ENCODE measurements at regions not wholly inside any gene's neighbourhood (a gene's known extent, or its start where the extent isn't known, plus 50 kb on each side); places are given as distances from the start of the nearest gene placed in this dataset.

DNA sequence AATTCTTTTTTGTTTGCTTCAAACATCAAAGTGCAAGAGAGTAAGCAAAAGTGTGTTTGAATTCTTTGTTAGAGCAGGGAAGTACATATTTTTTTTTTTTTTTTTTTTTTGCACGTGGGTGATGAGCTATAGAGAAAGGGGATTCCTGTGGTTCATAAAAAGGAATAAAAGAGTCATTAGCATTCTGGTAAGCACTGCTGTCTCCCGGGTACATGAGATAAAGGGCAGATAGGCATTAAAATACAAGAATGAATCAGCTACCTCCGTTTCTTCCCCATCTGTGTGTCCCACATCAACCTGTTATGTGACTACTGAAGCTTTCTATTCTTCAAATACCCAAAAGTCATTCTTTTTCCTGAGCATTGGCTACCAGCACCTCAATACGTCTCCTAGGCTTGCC, 102.4 kb upstream of the SEMA3D start:
- no peaks in the 10 kb centered on the region for H3K36me3 ChIP-seq (ENCODE audit: insufficient read depth, low read length)
- no peaks in the 10 kb centered on the region for H3K9me2 ChIP-seq (ENCODE audit: insufficient read depth, low read length)
- no peak overlapping the region for H3K27ac ChIP-seq (ENCODE audit: low read length)
- no peaks in the 10 kb centered on the region for H3K9me3 ChIP-seq (ENCODE audit: low read length)
- no peaks in the 10 kb centered on the region for H4K20me1 ChIP-seq (ENCODE audit: insufficient read depth)
- H3F3A ChIP-seq (ENCODE audit: insufficient read depth, low read length, poor library complexity, severe bottlenecking), result no peaks in the 10 kb centered on the region
- H2AFZ ChIP-seq (ENCODE audit: low read depth, low read length), result no peak overlapping the region
- no peak overlapping the region for H3K4me3 ChIP-seq (ENCODE audit: low read length)
- H3K9ac ChIP-seq (ENCODE audit: low read length), result no peak overlapping the region
- H3K79me2 ChIP-seq (replicated peaks; ENCODE audit: insufficient read depth, low read length), result no peaks in the 10 kb centered on the region
- no peak for TF ChIP-seq RAD21 (conservative IDR thresholded peaks at IDR 0.05)
- H3K27me3 ChIP-seq (ENCODE audit: insufficient read depth, low read depth, low read length), result no peaks in the 10 kb centered on the region
- H3K4me2 ChIP-seq (ENCODE audit: low read length), result no peak overlapping the region

GRCh38 chr7:85287106-85287825, 100.4 kb upstream of the SEMA3D start:
- H3F3A ChIP-seq (ENCODE audit: insufficient read depth, low read length, poor library complexity, severe bottlenecking), result no peaks in the 10 kb centered on the region
- H3K27ac ChIP-seq (ENCODE audit: low read length), result peak overlapping the region; percentile 14
- H3K9me3 ChIP-seq (ENCODE audit: low read length), result no peaks in the 10 kb centered on the region
- peak overlapping the region; percentile 25 for H3K4me3 ChIP-seq (ENCODE audit: low read length)
- TF ChIP-seq CTCF (IDR thresholded peaks at IDR 0.05; ENCODE audit: poor library complexity, severe bottlenecking) (no peak), EP300 (conservative IDR thresholded peaks at IDR 0.05; ENCODE audit: poor library complexity, severe bottlenecking) (peak; percentile 87), TAF1 (IDR thresholded peaks at IDR 0.05; ENCODE audit: low read depth) (no peak), POLR2AphosphoS5 (IDR thresholded peaks at IDR 0.05) (peak; percentile 61)
- peak overlapping the region; percentile 19 for H3K4me2 ChIP-seq (ENCODE audit: low read length)
- H3K9me2 ChIP-seq (ENCODE audit: insufficient read depth, low read length), result no peaks in the 10 kb centered on the region
- H4K20me1 ChIP-seq (ENCODE audit: insufficient read depth), result no peaks in the 10 kb centered on the region
- H3K9ac ChIP-seq (ENCODE audit: low read length), result no peak overlapping the region
- H2AFZ ChIP-seq (ENCODE audit: low read depth, low read length), result no peak overlapping the region
- no peaks in the 10 kb centered on the region for H3K79me2 ChIP-seq (replicated peaks; ENCODE audit: insufficient read depth, low read length)
- H3K36me3 ChIP-seq (ENCODE audit: insufficient read depth, low read length), result no peaks in the 10 kb centered on the region
- H3K27me3 ChIP-seq (ENCODE audit: insufficient read depth, low read depth, low read length), result no peaks in the 10 kb centered on the region

DNA sequence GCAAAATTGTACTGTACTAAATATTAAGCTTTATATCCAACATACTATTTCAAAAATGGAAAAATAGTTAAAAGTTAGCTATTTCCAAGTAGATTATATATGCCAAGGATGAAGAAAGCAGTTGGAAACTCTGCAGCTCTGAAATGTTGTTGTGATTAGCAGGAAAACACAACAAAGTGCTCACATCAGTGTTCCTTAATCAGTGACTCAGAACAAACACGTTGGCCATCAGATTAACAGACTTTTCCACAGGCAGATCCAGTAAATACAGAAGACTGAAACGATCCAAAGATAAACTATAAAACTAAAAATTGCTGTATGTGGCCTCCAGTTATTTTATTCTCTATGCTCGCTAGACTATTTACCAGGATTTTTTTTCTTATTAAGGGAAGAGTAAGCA, 99.6 kb upstream of the SEMA3D start:
- H3K9me3 ChIP-seq (ENCODE audit: low read length), result no peaks in the 10 kb centered on the region
- no peaks in the 10 kb centered on the region for H3F3A ChIP-seq (ENCODE audit: insufficient read depth, low read length, poor library complexity, severe bottlenecking)
- H3K9me2 ChIP-seq (ENCODE audit: insufficient read depth, low read length), result no peaks in the 10 kb centered on the region
- H4K20me1 ChIP-seq (ENCODE audit: insufficient read depth), result no peaks in the 10 kb centered on the region
- H3K4me2 ChIP-seq (ENCODE audit: low read length), result no peak overlapping the region
- H3K27me3 ChIP-seq (ENCODE audit: insufficient read depth, low read depth, low read length), result no peaks in the 10 kb centered on the region
- no peak overlapping the region for H3K4me3 ChIP-seq (ENCODE audit: low read length)
- H2AFZ ChIP-seq (ENCODE audit: low read depth, low read length), result no peak overlapping the region
- H3K36me3 ChIP-seq (ENCODE audit: insufficient read depth, low read length), result no peaks in the 10 kb centered on the region
- no peak overlapping the region for H3K27ac ChIP-seq (ENCODE audit: low read length)
- H3K9ac ChIP-seq (ENCODE audit: low read length), result no peak overlapping the region
- H3K79me2 ChIP-seq (replicated peaks; ENCODE audit: insufficient read depth, low read length), result no peaks in the 10 kb centered on the region
- no peak for TF ChIP-seq RAD21 (conservative IDR thresholded peaks at IDR 0.05)
- TF ChIP-seq MXI1 (conservative IDR thresholded peaks at IDR 0.05; ENCODE audit: poor library complexity, severe bottlenecking), result no peak
- no peak for TF ChIP-seq EP300 (conservative IDR thresholded peaks at IDR 0.05; ENCODE audit: poor library complexity, severe bottlenecking)
- TF ChIP-seq, protein P1, sequence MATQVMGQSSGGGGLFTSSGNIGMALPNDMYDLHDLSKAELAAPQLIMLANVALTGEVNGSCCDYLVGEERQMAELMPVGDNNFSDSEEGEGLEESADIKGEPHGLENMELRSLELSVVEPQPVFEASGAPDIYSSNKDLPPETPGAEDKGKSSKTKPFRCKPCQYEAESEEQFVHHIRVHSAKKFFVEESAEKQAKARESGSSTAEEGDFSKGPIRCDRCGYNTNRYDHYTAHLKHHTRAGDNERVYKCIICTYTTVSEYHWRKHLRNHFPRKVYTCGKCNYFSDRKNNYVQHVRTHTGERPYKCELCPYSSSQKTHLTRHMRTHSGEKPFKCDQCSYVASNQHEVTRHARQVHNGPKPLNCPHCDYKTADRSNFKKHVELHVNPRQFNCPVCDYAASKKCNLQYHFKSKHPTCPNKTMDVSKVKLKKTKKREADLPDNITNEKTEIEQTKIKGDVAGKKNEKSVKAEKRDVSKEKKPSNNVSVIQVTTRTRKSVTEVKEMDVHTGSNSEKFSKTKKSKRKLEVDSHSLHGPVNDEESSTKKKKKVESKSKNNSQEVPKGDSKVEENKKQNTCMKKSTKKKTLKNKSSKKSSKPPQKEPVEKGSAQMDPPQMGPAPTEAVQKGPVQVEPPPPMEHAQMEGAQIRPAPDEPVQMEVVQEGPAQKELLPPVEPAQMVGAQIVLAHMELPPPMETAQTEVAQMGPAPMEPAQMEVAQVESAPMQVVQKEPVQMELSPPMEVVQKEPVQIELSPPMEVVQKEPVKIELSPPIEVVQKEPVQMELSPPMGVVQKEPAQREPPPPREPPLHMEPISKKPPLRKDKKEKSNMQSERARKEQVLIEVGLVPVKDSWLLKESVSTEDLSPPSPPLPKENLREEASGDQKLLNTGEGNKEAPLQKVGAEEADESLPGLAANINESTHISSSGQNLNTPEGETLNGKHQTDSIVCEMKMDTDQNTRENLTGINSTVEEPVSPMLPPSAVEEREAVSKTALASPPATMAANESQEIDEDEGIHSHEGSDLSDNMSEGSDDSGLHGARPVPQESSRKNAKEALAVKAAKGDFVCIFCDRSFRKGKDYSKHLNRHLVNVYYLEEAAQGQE (IDR thresholded peaks at IDR 0.05; ENCODE audit: borderline replicate concordance), result no peak
- TF ChIP-seq TAF1 (IDR thresholded peaks at IDR 0.05; ENCODE audit: low read depth), result no peak
- TF ChIP-seq POLR2AphosphoS5 (IDR thresholded peaks at IDR 0.05), result no peak
- TF ChIP-seq SMC3 (conservative IDR thresholded peaks at IDR 0.05; ENCODE audit: poor library complexity), result no peak
- no peak for TF ChIP-seq EZH2 (IDR thresholded peaks at IDR 0.05; ENCODE audit: borderline replicate concordance, insufficient read depth, low read length, poor library complexity, severe bottlenecking)
- no peak for TF ChIP-seq CTCF (IDR thresholded peaks at IDR 0.05; ENCODE audit: poor library complexity, severe bottlenecking)
